H1 (cell line): ENCODE measurements at regions not wholly inside any gene's neighbourhood (a gene's known extent, or its start where the extent isn't known, plus 50 kb on each side); places are given as distances from the start of the nearest gene placed in this dataset.

Experiments
- ATF3 ChIP-seq: IDR thresholded peaks from 2 replicates; pipeline ENCODE4 v1.6.1; 2011; ENCODE audit warnings: low read depth, mild to moderate bottlenecking, low read length; ENCODE audit not compliant: insufficient read depth
- BRCA1 ChIP-seq: IDR thresholded peaks from 2 replicates; pipeline ENCODE4 v1.6.1; 2012; ENCODE audit warnings: low read depth, low read length, improper control_type of control experiment
- CHD1 ChIP-seq: IDR thresholded peaks from 2 replicates; pipeline ENCODE4 v1.6.1; 2012; ENCODE audit warnings: low read depth, low read length, improper control_type of control experiment
- CHD7 ChIP-seq: fragments of 300-600 bp; sonication (generic); IDR thresholded peaks from 2 replicates; pipeline ENCODE4 v1.7.1; 2012; ENCODE audit warnings: low read length, moderate library complexity, mild to moderate bottlenecking, inconsistent platforms; ENCODE audit not compliant: insufficient replicate concordance
- GABPA ChIP-seq: IDR thresholded peaks from 2 replicates; pipeline ENCODE4 v1.6.1; 2011; ENCODE audit warnings: mild to moderate bottlenecking, low read length, moderate library complexity, borderline replicate concordance; ENCODE audit not compliant: insufficient read depth
- HDAC2 ChIP-seq, 2 experiments: fragments of 300-600 bp in 1 of 2; sonication (generic) in 1 of 2; IDR thresholded peaks; 2 replicates each; pipeline ENCODE4 v1.6.1; 2011 to 2012; ENCODE audit warnings: low read depth in 2 of 2, low read length in 2 of 2, mild to moderate bottlenecking in 2 of 2, moderate library complexity in 2 of 2, borderline replicate concordance in 1 of 2, inconsistent platforms in 1 of 2
- MAX ChIP-seq: IDR thresholded peaks from 2 replicates; pipeline ENCODE4 v1.6.1; 2012; ENCODE audit warnings: inconsistent platforms
- RXRA ChIP-seq: IDR thresholded peaks from 2 replicates; pipeline ENCODE4 v1.6.1; 2011; ENCODE audit warnings: low read depth, mild to moderate bottlenecking, low read length, moderate library complexity; ENCODE audit not compliant: insufficient read depth
- SIX5 ChIP-seq: IDR thresholded peaks from 2 replicates; pipeline ENCODE4 v1.6.1; 2011; ENCODE audit warnings: mild to moderate bottlenecking, low read depth, low read length
- SP1 ChIP-seq: IDR thresholded peaks from 2 replicates; pipeline ENCODE4 v1.6.1; 2011; ENCODE audit warnings: low read depth, low read length

GRCh38 chr4:134952775-134953174 lies 751.2 kb upstream of the PABPC4L start (continued):
- TF ChIP-seq CHD7 = no peak
- no peak for TF ChIP-seq SIX5
- no peak for TF ChIP-seq HDAC2 (IDR thresholded peaks at IDR 0.05; ENCODE audit: borderline replicate concordance in 1 of 2, low read depth in 2 of 2, low read length in 2 of 2)
- TF ChIP-seq GABPA = no peak
- no peak for TF ChIP-seq SP1
- TF ChIP-seq ATF3 = no peak
- TF ChIP-seq MAX = no peak
- no peak for TF ChIP-seq RXRA
- no peak for TF ChIP-seq CHD1
- no peak for TF ChIP-seq BRCA1
